ENCODE measurements at regions not wholly inside any gene's neighbourhood (a gene's known extent, or its start where the extent isn't known, plus 50 kb on each side); places are given as distances from the start of the nearest gene placed in this dataset.

DNA sequence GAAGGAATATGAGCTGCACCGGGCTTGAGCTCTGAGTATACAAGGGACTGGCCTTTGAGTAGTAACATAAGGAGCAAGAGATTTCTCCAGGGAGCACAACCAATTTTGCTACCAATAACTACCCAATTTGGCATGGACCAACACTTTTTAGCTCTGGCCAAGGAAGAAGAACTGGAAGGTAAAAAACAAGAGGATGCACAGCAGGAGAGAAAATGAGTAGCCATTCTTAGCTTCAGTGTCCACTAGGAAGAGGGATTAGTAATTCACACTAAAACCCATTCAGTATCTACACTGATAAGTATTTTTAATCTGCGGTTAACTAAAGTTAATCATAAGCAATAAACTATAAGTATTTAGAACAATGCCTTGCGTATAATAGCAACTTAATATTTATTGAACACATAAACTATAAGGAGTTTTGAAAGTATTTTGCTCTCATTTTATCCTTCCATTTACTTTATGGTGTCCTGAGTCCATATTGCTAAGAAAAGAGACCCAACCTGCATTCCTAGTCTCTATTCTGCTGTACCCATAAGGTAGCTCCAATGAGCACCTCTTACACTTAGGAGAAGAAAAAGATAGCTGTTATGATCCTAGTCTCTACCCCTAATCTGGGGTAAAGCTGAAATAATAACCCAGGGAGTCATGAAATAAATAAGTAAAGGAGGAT lies 268.9 kb downstream of the IGSF11 start:
- Mint-ChIP-seq H3K4me3 (no peak overlapping the region), H3K4me1 (ENCODE audit: low read depth) (no peaks in the 10 kb centered on the region), H3K36me3 (no peaks in the 10 kb centered on the region), H3K9me3 (no peaks in the 10 kb centered on the region), H3K27me3 (no peaks in the 10 kb centered on the region), H3K27ac (no peak overlapping the region)
- DNase-seq = no peak
- intact Hi-C loops (cut with micrococcal nuclease) = no loop called here
- ChIA-PET CTCF (interaction anchor here (1.3 kb wide), 1 partner anchor 118 kb away, joined by 3 read pairs; no protein-coding TSS in a partner anchor), POLR2A (no interaction called here)

DNA sequence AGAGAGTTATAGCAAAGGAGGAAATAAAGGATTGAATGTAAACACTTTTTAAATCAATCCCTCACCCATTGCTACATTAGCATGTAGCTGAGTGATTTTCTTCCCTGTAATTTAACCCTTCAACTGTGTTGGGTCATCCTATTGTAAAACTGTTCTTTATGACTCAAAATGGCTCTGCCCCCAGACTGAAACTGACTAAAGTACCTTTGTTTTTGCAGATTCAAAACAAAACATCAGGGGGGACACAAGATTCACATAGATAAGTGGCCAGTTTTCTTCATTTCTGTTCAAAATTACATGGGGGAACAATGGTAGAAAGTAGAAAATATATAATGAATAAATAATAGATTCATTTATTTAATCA lies 268.4 kb downstream of the IGSF11 start:
- no peak for DNase-seq
- ChIA-PET CTCF (interaction anchor here (1.3 kb wide), 1 partner anchor 117 kb away, joined by 3 read pairs; no protein-coding TSS in a partner anchor), POLR2A (no interaction called here)
- Mint-ChIP-seq H3K9me3 (no peaks in the 10 kb centered on the region), H3K4me3 (no peak overlapping the region), H3K27me3 (no peaks in the 10 kb centered on the region), H3K36me3 (no peaks in the 10 kb centered on the region), H3K4me1 (ENCODE audit: low read depth) (no peaks in the 10 kb centered on the region), H3K27ac (no peak overlapping the region)
- intact Hi-C loops (cut with micrococcal nuclease) = no loop called here

DNA sequence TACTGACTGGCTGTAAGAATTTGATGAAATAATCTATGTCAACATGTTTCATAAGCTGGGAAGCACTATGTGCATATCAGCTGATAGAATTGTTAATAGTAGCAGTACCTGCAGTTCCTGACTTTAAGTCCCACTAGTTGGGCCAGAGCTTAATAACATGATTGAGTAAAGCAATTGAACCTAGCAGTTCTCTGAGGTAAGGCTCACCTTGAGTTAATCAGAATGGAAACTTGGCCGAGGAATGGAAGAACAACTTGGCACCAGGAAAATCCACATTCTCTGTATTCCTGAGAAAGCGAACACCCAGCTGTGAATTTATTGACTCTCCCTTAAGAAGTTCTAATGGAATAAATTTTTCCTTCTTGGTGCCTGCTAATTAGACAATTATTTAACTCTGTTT lies 262.6 kb downstream of the IGSF11 start:
- Mint-ChIP-seq H3K9me3 (no peaks in the 10 kb centered on the region), H3K36me3 (no peaks in the 10 kb centered on the region), H3K4me3 (no peak overlapping the region), H3K27ac (no peak overlapping the region), H3K4me1 (ENCODE audit: low read depth) (no peaks in the 10 kb centered on the region), H3K27me3 (no peaks in the 10 kb centered on the region)
- intact Hi-C loops (cut with micrococcal nuclease) = no loop called here
- DNase-seq = no peak
- ChIA-PET POLR2A (no interaction called here), CTCF (no interaction called here)

DNA sequence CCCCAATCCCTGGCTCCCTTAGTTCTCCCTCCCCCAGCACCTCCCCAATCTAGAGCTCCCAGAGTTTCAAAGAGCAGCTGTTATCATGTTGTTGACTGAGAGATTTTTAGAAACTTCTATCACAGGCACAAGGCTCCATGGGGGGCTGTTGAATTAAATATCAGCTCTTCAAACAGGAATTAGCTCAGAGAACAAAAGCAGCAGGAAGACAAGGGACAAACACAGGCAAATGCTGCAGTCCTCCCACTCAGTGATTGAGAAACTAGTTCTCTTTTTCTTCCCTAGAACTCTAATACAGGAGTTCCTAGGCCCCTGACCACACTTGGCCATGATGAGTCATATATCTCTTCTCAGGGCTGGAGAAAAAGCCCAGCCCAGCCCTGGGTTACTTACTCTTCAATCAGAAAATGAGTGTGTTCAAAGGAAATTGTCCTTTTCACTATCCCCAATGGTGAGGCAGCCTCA lies 262.1 kb downstream of the IGSF11 start:
- DNase-seq = peak; percentile 9
- Mint-ChIP-seq H3K4me3 (no peak overlapping the region), H3K27ac (no peak overlapping the region), H3K36me3 (no peaks in the 10 kb centered on the region), H3K9me3 (no peaks in the 10 kb centered on the region), H3K4me1 (ENCODE audit: low read depth) (no peaks in the 10 kb centered on the region), H3K27me3 (no peaks in the 10 kb centered on the region)
- CTCF ChIA-PET = no interaction called here
- intact Hi-C loops (cut with micrococcal nuclease) = no loop called here
- POLR2A ChIA-PET = no interaction called here

DNA sequence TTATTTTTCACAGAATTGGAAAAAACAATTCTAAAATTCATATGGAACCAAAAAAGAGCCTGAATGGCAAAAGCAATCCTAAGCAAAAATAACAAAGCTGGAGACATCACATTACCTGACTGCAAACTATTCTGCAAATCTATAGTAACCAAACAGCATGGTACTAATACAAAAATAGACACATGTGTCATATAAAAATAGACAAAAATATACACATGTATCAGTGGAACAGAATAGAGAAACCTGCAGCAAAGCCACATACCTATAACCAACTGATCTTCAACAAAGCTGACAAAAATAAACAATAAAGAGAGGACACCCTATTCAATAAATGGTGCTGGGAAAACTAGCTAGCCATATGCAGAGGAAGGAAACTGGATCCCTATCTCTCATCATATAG lies 259.6 kb downstream of the IGSF11 start:
- H3K4me1 Mint-ChIP-seq (ENCODE audit: low read depth) = no peaks in the 10 kb centered on the region
- no peaks in the 10 kb centered on the region for H3K36me3 Mint-ChIP-seq
- no peak overlapping the region for H3K27ac Mint-ChIP-seq
- H3K4me3 Mint-ChIP-seq = no peak overlapping the region
- no peaks in the 10 kb centered on the region for H3K9me3 Mint-ChIP-seq
- intact Hi-C loops (cut with micrococcal nuclease) = no loop called here
- H3K27me3 Mint-ChIP-seq = no peaks in the 10 kb centered on the region
- POLR2A ChIA-PET = no interaction called here
- DNase-seq = no peak
- CTCF ChIA-PET = no interaction called here

DNA sequence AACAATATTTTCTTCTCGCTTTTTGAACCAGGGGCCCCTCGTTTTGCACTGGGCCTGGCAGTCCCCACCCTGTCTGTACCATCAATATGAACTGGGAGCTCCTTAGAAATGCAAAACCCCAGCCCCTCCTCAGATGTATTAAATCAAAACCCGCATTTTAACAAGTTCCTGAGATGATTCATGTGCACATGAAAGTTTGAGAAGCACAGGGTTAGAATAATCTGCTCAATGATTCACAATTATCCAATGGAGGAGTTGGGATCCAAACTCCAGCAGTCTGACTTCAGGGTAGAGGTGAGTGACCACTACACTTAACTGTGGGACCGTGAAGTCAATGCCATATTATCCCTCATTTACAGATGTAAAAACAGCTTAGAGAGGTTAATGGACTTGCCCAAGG lies 256.4 kb downstream of the IGSF11 start:
- no peaks in the 10 kb centered on the region for H3K4me1 Mint-ChIP-seq (ENCODE audit: low read depth)
- intact Hi-C loops (cut with micrococcal nuclease) = no loop called here
- DNase-seq = no peak
- H3K9me3 Mint-ChIP-seq = no peaks in the 10 kb centered on the region
- CTCF ChIA-PET = no interaction called here
- H3K27ac Mint-ChIP-seq = no peak overlapping the region
- no peaks in the 10 kb centered on the region for H3K27me3 Mint-ChIP-seq
- POLR2A ChIA-PET = interaction anchor here (0.6 kb wide), 1 partner anchor 20 kb away, joined by 3 read pairs; no protein-coding TSS in a partner anchor
- no peak overlapping the region for H3K4me3 Mint-ChIP-seq
- no peaks in the 10 kb centered on the region for H3K36me3 Mint-ChIP-seq

DNA sequence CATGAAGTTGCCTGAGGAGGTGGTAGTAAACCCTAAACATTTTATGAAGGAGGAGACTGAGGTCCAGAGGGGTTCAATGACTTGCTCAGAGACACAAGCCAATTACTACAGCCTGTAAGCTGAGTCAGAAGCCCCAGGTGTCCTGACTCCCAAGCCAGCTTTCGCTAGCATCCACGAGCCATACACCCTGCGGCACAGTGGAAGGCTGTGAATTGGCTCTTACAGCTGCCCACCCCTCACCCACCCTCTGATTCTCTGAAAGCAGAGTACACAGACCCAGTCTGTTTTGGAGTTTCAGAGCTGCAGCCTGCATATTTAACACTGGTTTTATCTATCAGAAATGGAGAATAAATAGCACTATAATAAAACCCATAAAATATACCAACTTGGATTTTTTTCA lies 253.4 kb downstream of the IGSF11 start:
- POLR2A ChIA-PET = no interaction called here
- no peaks in the 10 kb centered on the region for H3K27me3 Mint-ChIP-seq
- no peak overlapping the region for H3K4me3 Mint-ChIP-seq
- no peaks in the 10 kb centered on the region for H3K9me3 Mint-ChIP-seq
- intact Hi-C loops (cut with micrococcal nuclease) = no loop called here
- DNase-seq = no peak
- H3K27ac Mint-ChIP-seq = no peak overlapping the region
- H3K36me3 Mint-ChIP-seq = no peaks in the 10 kb centered on the region
- no peaks in the 10 kb centered on the region for H3K4me1 Mint-ChIP-seq (ENCODE audit: low read depth)
- CTCF ChIA-PET = interaction anchor here (0.6 kb wide), 1 partner anchor 441 kb away, joined by 3 read pairs; no protein-coding TSS in a partner anchor

DNA sequence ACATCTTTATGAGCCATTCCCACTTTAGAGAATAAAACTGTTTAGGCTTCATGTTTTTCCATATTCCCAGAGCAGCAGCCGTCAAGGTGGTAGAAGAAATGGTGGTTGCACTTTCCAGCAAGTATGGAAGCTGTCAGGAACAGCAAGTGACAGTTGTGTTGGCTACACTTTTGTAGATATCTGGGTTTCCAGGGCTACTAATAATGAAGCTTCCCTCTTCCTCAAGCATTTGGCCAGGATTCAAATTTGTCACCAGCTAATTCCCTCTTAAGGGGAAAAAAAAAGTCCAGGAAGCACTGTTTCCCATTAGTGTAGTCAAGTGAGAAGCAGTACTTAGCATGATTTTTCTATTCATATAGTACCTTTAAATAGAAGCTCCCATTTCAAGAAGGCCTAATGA lies 252.8 kb downstream of the IGSF11 start:
- intact Hi-C loops (cut with micrococcal nuclease) = no loop called here
- DNase-seq = no peak
- CTCF ChIA-PET = interaction anchor here (0.6 kb wide), 1 partner anchor 440 kb away, joined by 3 read pairs; no protein-coding TSS in a partner anchor
- POLR2A ChIA-PET = no interaction called here
- Mint-ChIP-seq H3K4me1 (ENCODE audit: low read depth) (no peaks in the 10 kb centered on the region), H3K4me3 (no peak overlapping the region), H3K27me3 (no peaks in the 10 kb centered on the region), H3K36me3 (no peaks in the 10 kb centered on the region), H3K27ac (no peak overlapping the region), H3K9me3 (no peaks in the 10 kb centered on the region)

DNA sequence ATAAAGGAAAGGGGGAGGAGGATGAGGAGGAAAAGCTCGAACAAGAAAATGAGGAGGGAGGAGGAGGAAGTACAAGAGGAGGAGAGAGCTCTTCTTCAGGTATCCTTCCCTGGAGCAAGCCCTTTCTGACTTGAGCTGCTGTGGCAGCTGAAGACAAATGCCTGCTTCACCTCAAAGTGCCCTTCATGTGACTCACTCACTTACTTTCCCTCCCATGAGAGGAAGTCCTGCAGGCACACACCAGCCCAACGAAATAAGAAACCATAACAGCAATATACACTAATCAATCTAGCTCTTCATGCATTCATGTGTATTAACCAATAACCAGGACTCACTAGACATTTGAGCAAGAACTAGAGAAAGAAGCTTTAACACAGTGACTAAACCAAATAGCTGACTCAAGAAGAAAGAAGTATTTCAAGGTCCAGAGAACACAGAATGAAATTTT lies 251.9 kb downstream of the IGSF11 start:
- H3K4me1 Mint-ChIP-seq (ENCODE audit: low read depth) = no peaks in the 10 kb centered on the region
- CTCF ChIA-PET = no interaction called here
- H3K36me3 Mint-ChIP-seq = no peaks in the 10 kb centered on the region
- intact Hi-C loops (cut with micrococcal nuclease) = no loop called here
- H3K27me3 Mint-ChIP-seq = no peaks in the 10 kb centered on the region
- POLR2A ChIA-PET = no interaction called here
- DNase-seq = no peak
- no peaks in the 10 kb centered on the region for H3K9me3 Mint-ChIP-seq
- no peak overlapping the region for H3K27ac Mint-ChIP-seq
- no peak overlapping the region for H3K4me3 Mint-ChIP-seq

DNA sequence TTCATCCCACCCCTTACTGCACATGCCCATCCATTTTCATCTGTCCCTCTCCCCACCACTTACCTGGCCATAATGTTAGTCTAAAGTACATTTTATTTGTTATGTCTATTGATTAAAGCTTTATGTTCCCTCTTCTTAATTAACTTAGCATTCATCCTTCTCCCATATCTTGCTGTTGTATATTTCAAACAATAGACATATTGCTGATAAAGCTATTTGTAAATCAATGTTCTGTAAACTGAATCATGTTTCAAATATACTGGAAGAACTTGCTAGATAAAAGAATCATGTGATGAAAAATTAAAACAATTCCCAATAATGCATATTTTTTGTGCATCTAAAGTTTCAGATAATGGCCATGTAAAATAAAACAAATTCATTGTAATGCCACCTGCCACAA lies 249.2 kb downstream of the IGSF11 start:
- Mint-ChIP-seq H3K27me3 (peaks cover 2% of the 10 kb centered on the region), H3K4me1 (ENCODE audit: low read depth) (no peaks in the 10 kb centered on the region), H3K36me3 (no peaks in the 10 kb centered on the region), H3K9me3 (no peaks in the 10 kb centered on the region), H3K4me3 (no peak overlapping the region), H3K27ac (no peak overlapping the region)
- no peak for DNase-seq
- POLR2A ChIA-PET = no interaction called here
- intact Hi-C loops (cut with micrococcal nuclease) = no loop called here
- CTCF ChIA-PET = no interaction called here

DNA sequence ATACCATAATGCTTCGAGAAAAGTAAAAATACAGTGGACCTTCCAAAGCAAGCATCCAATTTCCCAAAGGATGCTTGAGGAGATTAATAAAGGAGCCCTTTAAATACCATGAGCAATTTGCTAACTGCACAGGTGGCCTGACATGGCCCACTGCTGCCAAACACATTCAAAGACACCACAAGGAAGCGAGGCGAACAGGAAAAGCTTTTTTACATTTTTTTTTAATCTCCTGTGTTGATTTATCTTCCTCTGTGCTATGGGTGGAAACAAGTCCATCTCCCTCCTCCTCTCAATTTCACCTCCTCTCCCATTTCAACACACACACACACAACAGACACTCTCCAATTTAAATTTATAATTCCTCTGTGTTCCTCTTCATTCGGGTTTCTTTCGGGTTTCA lies 243.4 kb downstream of the IGSF11 start:
- H3K4me1 Mint-ChIP-seq (ENCODE audit: low read depth) = no peaks in the 10 kb centered on the region
- H3K27ac Mint-ChIP-seq = no peak overlapping the region
- H3K9me3 Mint-ChIP-seq = no peaks in the 10 kb centered on the region
- peaks cover 8% of the 10 kb centered on the region for H3K27me3 Mint-ChIP-seq
- intact Hi-C loops (cut with micrococcal nuclease) = no loop called here
- no peak for DNase-seq
- no peaks in the 10 kb centered on the region for H3K36me3 Mint-ChIP-seq
- POLR2A ChIA-PET = no interaction called here
- H3K4me3 Mint-ChIP-seq = no peak overlapping the region
- CTCF ChIA-PET = no interaction called here

DNA sequence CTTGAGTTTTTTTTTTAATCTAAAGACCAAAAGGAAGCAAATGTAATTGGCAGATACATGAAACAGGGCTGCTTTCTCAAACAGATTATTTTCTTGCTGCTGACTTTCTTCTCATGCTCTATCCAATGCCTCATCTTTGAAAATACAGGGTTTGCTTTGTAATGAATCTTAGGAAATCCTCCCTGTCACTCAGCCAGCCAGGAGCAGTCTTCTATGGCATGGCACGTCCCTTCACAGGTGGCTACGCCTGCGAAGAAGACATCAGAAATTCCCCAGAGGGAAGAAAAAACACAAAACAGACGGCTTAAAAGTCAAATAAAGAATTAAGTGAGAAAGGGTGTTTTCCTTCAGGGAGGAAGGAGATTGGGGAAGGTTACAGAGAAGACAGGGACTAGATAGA lies 242.5 kb downstream of the IGSF11 start:
- no peak for DNase-seq
- H3K27me3 Mint-ChIP-seq = peaks cover 8% of the 10 kb centered on the region
- H3K4me1 Mint-ChIP-seq (ENCODE audit: low read depth) = no peaks in the 10 kb centered on the region
- ChIA-PET POLR2A (no interaction called here), CTCF (no interaction called here)
- intact Hi-C loops (cut with micrococcal nuclease) = no loop called here
- no peak overlapping the region for H3K27ac Mint-ChIP-seq
- no peak overlapping the region for H3K4me3 Mint-ChIP-seq
- H3K36me3 Mint-ChIP-seq = no peaks in the 10 kb centered on the region
- H3K9me3 Mint-ChIP-seq = no peaks in the 10 kb centered on the region

DNA sequence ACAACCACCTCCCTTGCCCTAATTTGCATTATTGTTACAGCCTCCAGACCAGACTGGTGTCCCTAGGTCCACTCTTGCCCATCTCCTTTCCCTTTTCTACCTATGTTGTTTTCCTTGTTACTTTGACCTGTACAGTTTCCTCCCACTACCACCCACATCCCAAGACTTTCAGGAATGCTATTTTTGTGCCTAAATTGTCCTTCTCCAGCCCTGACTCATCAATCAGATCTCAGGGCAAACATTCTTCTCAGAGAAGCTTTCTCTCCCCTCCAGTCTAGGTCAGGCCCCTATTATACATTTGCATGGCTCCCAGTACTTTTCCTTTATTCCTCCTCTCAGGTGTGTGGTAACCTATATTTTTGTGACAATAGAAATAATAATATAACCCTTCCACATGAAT lies 241.5 kb downstream of the IGSF11 start:
- H3K36me3 Mint-ChIP-seq = no peaks in the 10 kb centered on the region
- intact Hi-C loops (cut with micrococcal nuclease) = no loop called here
- no peak for DNase-seq
- H3K4me3 Mint-ChIP-seq = no peak overlapping the region
- no peaks in the 10 kb centered on the region for H3K4me1 Mint-ChIP-seq (ENCODE audit: low read depth)
- no peak overlapping the region for H3K27ac Mint-ChIP-seq
- H3K9me3 Mint-ChIP-seq = no peaks in the 10 kb centered on the region
- peaks cover 8% of the 10 kb centered on the region for H3K27me3 Mint-ChIP-seq
- ChIA-PET POLR2A (no interaction called here), CTCF (no interaction called here)
